HG02840 (cell line): ENCODE measurements at regions not wholly inside any gene's neighbourhood (a gene's known extent, or its start where the extent isn't known, plus 50 kb on each side); places are given as distances from the start of the nearest gene placed in this dataset.

Experiments used
- ATAC-seq: cut with Tn5 transposase; IDR thresholded peaks from one replicate; pipeline ENCODE4 v1.9.1; 2021; ENCODE audit warnings: mild to moderate bottlenecking, moderate library complexity, moderate number of reproducible peaks; ENCODE audit not compliant: unreplicated experiment, low FRiP score

GRCh38 chr16:49010879-49011278, 270.8 kb downstream of the CBLN1 start:
- ATAC-seq = no peak

GRCh38 chr16:49010396-49010795, 271.2 kb downstream of the CBLN1 start:
- no peak for ATAC-seq

DNA sequence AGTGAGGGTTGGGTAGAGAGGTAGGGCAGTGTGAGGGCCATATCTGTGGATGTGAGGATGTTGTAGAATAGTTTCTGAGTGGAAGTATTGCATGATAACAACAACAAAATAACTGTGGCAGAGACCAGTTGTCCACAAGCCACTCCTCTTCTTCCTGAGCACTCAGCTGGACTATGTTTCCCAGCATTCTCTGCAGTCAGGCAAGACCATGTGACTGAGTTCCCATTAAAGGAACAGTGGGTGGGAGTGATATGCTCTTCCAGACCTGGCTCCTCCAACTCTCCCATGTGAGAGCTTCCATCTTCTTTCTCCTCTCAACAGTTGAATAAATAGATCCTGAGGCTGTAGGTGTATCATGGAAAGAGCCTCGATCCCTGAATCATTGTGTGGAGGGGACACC, 272.4 kb downstream of the CBLN1 start:
- no peak for ATAC-seq

DNA sequence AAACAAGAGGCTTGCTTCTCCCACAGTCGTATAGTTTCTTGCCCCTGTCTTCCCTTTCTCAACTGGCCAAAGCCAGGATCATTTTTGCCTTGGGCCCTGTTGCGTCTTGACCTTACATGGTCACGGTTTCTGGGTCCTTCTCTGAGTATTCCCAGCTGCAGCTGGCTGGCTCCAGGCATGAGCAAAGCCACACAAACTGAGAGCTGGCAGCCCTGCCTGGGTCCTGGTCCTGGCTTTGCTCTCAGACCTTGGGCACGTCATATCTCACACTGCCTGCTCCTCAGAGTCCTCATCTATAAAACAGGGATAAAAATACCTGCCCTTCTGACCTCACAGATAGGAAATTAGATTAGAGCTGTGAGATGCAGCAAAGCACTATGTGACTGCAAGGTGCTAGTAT, 277.6 kb downstream of the CBLN1 start:
- ATAC-seq = no peak

DNA sequence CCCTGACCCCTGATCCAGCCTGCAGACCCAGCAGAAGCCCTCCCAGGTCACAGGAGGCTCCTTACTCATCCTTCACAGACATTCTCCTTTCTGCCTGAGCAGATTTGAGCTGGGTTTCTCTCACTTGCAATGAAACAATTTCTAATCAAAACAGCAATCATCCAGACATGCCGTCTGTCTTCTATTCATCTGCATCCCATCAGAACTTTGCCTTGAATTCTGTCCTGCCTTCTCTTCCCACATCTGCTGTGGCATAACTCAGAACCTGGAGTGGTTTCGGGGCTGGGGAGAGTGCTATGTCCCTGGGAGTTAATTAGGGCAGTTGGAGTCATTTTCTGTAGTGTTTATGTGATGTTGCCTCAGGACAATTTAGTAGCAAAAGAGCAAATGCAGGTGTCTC, 278.6 kb downstream of the CBLN1 start:
- ATAC-seq = no peak

- no peak for ATAC-seq
Measured at GRCh38 chr16:49000594-49000993, 281.0 kb downstream of the CBLN1 start.

DNA sequence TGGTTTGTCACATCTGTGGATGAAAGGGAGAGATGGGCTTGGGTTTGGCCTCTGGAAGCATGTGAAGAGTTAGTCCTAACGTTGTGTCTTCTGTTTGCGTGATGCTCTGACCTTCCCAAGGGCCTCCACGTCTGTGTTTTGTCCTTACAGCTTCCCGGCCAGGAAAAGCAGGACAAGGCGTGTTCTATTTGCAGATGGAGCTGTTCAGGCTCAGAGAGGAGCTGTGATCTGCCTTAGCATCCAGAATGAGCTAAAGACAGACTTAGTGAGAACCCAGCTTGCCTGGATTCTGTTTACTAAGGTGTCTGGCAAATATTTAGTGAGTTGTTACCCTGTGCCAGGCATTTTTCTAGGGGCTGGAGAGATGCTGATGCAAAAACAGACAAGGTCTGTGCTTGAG, 282.1 kb downstream of the CBLN1 start:
- no peak for ATAC-seq

- ATAC-seq = no peak
Measured at GRCh38 chr16:48999044-48999443, 282.6 kb downstream of the CBLN1 start.

DNA sequence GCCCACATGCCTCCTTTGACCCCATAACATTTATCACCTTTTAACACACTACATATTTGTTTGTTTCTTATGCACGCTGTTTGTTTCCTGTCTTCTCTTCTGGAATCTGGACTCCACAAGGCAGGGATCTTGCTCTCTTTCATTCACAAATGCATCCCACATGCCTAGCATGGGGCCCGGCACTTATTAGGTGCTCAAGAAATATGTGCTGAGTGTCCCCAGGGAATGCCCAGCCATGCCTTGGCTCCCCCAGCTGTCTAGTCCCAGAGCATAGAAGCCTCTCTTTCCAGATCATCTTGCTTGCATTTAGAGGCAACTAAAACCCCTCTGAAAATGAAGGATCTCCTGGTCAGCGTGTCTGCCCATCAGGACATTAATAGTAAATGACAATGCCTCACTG, 283.7 kb downstream of the CBLN1 start:
- no peak for ATAC-seq

GRCh38 chr16:48997081-48997615, 284.5 kb downstream of the CBLN1 start:
- no peak for ATAC-seq

GRCh38 chr16:48978501-48978900, 303.1 kb downstream of the CBLN1 start:
- no peak for ATAC-seq

DNA sequence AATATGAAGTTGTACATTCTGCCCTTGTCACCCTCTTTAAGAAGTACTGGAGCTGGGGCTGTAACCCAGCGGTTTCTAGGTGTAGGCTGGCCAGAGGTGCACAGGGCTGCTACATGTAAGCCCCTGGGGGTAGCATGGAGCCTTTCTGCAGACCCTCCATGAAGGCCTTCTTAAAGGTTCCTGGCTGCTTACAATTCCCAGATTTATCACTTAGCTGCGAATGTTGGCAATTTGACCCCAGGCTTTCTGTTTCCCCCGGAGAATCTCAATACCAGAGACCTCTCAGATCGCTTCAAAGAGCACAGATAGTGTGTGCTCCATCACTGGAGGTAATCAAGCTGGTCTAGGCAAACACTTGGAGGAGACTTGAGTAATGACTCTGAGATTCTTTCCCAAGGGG, 309.4 kb downstream of the CBLN1 start:
- ATAC-seq = no peak

DNA sequence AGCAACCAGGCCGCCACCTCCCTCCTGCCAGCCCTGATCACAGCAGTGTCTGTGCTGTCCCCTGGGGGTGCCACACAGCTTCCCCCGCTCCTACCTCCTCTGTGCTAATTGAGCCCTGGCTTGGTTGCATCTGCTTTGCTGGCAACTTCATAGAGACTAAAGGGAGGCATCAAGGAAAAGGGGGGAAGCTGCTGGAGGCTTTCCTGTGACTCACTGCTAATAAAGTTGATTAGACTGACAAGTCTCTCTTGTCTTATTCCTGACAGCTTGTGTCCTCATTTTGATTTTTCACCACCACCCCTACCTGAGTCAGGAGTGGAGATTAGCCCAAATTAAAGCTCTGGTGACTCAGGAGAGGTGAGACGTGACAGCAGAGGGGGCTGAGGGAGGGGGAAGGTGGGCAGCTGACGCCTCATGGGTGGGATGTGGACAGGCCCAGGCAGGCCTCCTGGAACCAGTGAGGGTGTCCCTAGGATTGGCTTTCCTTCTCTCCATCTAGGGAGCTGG, 310.0 kb downstream of the CBLN1 start:
- no peak for ATAC-seq

- no peak for ATAC-seq
Measured at GRCh38 chr16:48970216-48970615, 311.4 kb downstream of the CBLN1 start.

DNA sequence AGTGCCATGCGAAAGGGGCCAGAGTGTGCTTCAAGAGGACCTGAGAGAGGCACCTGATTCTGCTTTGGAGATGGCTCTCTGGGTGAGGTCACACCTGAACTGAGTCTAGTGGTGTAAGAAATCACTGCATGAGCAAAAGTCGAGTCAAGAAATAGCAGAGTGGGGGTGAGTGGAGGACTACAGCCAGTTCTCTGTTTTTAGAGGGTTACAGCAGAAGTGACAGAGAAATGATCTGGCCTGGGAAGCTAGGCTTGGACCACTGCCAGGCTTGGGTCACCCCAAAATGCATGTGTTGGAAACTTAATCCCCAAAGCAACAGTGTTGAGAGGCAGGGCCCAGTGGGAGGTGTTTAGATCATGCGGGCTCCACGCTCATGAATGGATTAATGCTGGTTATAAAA, 312.0 kb downstream of the CBLN1 start:
- ATAC-seq = no peak

DNA sequence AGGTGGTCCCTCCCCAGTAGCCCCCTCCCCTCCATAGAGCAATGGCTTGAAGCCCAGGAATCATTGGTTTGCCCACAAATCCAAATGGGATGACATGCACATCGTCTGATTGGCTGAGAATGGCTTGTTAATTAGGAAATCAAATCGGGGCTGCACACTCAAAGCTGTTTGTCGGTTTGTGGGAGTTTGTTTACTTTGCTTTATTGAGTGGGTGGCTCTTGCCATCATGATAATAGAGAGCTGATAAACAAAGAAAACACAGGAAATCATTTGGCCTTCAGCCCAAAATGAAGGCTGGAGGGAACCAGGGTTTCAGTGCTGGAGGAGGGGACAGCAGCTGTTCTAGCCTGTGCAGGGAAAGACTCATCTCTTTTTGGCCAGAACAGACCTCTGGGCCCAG, 316.3 kb downstream of the CBLN1 start:
- no peak for ATAC-seq

GRCh38 chr16:48963901-48964615, 317.6 kb downstream of the CBLN1 start:
- no peak for ATAC-seq

DNA sequence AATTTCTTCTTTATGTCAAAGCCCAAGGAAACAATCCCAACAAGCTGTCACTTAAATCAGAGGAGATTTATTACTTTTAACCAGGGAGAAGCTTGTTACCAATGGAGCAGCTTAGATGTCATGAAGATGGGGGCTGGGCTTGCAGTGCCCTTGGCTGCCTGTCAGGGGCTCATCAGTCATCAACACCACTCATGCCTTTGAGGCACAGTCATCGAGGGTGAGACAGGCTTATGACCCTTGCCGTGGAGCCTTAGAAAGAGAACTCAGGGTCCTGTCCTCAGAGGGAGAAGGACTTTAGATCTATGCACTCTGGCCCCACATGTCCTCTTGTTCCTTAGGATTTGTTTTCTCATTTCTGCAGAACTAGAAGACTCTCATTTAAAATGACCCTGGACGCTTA, 318.3 kb downstream of the CBLN1 start:
- ATAC-seq = no peak

DNA sequence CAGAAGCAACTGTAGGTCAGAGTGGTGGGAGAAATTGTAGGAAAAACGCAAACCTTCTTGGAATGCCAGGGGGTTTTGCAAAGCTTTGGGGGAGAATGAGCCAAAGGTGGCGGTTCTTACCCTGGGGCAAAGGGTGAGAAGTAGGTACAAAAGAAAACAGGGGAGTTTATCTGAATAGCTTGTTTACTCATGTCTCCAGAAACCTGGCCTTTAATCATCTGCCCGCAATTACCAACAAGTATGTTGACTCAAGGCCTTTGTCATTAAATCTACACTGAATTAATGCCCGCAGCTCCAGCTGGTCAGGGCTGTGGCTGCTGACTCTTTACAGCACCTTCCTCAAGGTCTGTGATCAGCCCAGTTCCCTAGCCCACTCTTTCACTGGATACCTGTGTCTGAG, 320.1 kb downstream of the CBLN1 start:
- no peak for ATAC-seq

DNA sequence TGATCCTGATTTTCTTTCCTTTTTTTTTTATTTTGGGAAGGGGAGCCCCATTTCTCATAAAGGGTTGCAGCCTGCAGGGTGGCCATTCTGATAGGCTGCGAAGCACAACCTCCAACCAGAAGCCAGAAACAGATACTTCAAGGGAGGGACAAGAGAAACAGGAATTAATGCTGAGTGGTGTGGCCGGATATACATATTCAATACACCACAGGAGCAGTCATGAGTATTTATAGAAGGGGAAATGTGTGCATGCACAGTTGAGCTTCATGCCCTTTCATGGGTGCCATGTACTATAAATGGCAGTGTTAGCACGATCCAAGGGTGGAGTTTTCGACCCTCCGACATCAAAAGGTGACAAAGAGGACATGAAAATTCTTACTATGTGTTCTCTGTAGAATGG, 320.8 kb downstream of the CBLN1 start:
- ATAC-seq = no peak

DNA sequence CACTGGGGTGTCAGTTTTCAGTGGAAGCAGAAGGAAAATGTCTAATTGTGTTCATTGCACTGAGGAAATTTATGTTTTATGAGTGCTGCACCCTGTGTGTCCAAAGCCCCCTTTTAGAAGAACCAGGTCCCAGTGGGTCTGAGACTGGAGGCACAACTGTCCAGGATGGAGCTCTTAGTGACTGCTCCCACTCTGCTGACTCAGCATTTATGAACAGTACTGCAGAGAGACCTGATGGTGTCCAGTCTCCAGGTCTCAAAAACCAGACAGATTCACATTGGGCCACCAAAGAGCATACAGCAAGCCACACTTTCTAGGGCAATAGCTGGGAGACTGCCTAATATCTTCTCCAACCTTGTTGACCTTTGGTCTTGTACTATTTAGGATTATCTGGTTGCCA, 321.9 kb downstream of the CBLN1 start:
- no peak for ATAC-seq

- no peak for ATAC-seq
Measured at GRCh38 chr16:48959204-48959603, 322.4 kb downstream of the CBLN1 start.
